ENCODE measurements at regions not wholly inside any gene's neighbourhood (a gene's known extent, or its start where the extent isn't known, plus 50 kb on each side); places are given as distances from the start of the nearest gene placed in this dataset.

DNA sequence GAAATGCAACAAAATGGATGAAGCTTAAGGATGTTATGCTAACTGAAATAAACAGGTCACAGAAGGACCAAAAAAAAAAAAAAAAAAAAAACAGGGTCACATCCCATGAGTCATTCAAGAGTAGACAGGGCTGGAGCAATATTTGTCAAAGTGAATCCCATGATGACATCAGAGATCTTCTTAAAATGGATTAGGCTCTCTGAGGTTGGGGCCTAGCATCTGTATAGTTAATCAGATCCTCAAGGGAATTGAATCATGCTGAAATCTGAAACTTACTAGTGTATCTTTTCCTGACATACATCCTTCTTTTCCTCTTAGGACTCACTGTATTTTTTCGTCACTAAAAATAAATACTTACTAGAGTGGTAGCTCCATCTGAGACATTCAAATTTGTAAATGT, 380.6 kb upstream of the NXPH2 start:
- H3K27ac ChIP-seq (ENCODE audit: extremely low read depth, low read depth, low read length) = no peak overlapping the region
- CTCF ChIA-PET = no interaction called here

GRCh38 chr2:139159177-139159576, 379.0 kb upstream of the NXPH2 start:
- no peaks in the 10 kb centered on the region for H3K4me1 ChIP-seq (ENCODE audit: control insufficient read depth, insufficient read depth, low read length)
- H3K9me3 ChIP-seq (ENCODE audit: control insufficient read depth, insufficient read depth, low read depth, low read length) = no peaks in the 10 kb centered on the region
- no peak overlapping the region for H3K27ac ChIP-seq (ENCODE audit: extremely low read depth, low read depth, low read length)
- CTCF ChIA-PET = interaction anchor here (1.2 kb wide), 1 partner anchor 26 kb away, joined by 3 read pairs; no protein-coding TSS in a partner anchor
- H3K36me3 ChIP-seq (ENCODE audit: control insufficient read depth in 2 of 2, insufficient read depth in 1 of 2, low read length in 2 of 2) = no peaks in the 10 kb centered on the region
- H3K4me3 ChIP-seq (ENCODE audit: low read depth, low read length) = no peak overlapping the region
- POLR2A ChIA-PET = no interaction called here
- no peak for TF ChIP-seq PATZ1 (tag by site-specific recombination; IDR thresholded peaks at IDR 0.05)
- no peak for TF ChIP-seq ZNF701 (tag by site-specific recombination; IDR thresholded peaks at IDR 0.05)
- no peak for TF ChIP-seq OSR2 (tag by site-specific recombination; IDR thresholded peaks at IDR 0.05)
- no peak for TF ChIP-seq ZNF514 (tag by site-specific recombination; IDR thresholded peaks at IDR 0.05)
- no peak for TF ChIP-seq PRDM10 (tag by site-specific recombination; IDR thresholded peaks at IDR 0.05)
- TF ChIP-seq ZNF529 (tag by site-specific recombination; IDR thresholded peaks at IDR 0.05; ENCODE audit: insufficient replicate concordance) = no peak
- TF ChIP-seq, protein P1, sequence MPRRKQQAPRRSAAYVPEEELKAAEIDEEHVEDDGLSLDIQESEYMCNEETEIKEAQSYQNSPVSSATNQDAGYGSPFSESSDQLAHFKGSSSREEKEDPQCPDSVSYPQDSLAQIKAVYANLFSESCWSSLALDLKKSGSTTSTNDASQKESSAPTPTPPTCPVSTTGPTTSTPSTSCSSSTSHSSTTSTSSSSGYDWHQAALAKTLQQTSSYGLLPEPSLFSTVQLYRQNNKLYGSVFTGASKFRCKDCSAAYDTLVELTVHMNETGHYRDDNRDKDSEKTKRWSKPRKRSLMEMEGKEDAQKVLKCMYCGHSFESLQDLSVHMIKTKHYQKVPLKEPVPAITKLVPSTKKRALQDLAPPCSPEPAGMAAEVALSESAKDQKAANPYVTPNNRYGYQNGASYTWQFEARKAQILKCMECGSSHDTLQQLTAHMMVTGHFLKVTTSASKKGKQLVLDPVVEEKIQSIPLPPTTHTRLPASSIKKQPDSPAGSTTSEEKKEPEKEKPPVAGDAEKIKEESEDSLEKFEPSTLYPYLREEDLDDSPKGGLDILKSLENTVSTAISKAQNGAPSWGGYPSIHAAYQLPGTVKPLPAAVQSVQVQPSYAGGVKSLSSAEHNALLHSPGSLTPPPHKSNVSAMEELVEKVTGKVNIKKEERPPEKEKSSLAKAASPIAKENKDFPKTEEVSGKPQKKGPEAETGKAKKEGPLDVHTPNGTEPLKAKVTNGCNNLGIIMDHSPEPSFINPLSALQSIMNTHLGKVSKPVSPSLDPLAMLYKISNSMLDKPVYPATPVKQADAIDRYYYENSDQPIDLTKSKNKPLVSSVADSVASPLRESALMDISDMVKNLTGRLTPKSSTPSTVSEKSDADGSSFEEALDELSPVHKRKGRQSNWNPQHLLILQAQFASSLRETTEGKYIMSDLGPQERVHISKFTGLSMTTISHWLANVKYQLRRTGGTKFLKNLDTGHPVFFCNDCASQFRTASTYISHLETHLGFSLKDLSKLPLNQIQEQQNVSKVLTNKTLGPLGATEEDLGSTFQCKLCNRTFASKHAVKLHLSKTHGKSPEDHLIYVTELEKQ (tag by site-specific recombination; IDR thresholded peaks at IDR 0.05; ENCODE audit: borderline replicate concordance) = no peak
- TF ChIP-seq ZNF544 (tag by site-specific recombination; IDR thresholded peaks at IDR 0.05) = no peak
- TF ChIP-seq, protein P2, sequence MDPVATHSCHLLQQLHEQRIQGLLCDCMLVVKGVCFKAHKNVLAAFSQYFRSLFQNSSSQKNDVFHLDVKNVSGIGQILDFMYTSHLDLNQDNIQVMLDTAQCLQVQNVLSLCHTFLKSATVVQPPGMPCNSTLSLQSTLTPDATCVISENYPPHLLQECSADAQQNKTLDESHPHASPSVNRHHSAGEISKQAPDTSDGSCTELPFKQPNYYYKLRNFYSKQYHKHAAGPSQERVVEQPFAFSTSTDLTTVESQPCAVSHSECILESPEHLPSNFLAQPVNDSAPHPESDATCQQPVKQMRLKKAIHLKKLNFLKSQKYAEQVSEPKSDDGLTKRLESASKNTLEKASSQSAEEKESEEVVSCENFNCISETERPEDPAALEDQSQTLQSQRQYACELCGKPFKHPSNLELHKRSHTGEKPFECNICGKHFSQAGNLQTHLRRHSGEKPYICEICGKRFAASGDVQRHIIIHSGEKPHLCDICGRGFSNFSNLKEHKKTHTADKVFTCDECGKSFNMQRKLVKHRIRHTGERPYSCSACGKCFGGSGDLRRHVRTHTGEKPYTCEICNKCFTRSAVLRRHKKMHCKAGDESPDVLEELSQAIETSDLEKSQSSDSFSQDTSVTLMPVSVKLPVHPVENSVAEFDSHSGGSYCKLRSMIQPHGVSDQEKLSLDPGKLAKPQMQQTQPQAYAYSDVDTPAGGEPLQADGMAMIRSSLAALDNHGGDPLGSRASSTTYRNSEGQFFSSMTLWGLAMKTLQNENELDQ (tag by site-specific recombination; IDR thresholded peaks at IDR 0.05; ENCODE audit: low read depth) = no peak
- no peak for TF ChIP-seq ZFHX2 (tag by site-specific recombination; conservative IDR thresholded peaks at IDR 0.05)
- no peak for TF ChIP-seq ZNF433 (tag by site-specific recombination; IDR thresholded peaks at IDR 0.05; ENCODE audit: low read depth)
- TF ChIP-seq ZNF146 (tag by site-specific recombination; IDR thresholded peaks at IDR 0.05) = no peak
- no peak for TF ChIP-seq ZNF48 (tag by site-specific recombination; IDR thresholded peaks at IDR 0.05)
- TF ChIP-seq, protein P3, sequence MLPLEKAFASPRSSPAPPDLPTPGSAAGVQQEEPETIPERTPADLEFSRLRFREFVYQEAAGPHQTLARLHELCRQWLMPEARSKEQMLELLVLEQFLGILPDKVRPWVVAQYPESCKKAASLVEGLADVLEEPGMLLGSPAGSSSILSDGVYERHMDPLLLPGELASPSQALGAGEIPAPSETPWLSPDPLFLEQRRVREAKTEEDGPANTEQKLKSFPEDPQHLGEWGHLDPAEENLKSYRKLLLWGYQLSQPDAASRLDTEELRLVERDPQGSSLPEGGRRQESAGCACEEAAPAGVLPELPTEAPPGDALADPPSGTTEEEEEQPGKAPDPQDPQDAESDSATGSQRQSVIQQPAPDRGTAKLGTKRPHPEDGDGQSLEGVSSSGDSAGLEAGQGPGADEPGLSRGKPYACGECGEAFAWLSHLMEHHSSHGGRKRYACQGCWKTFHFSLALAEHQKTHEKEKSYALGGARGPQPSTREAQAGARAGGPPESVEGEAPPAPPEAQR (tag by site-specific recombination; IDR thresholded peaks at IDR 0.05) = no peak
- no peak for TF ChIP-seq ZNF768 (tag by site-specific recombination; IDR thresholded peaks at IDR 0.05)
- no peak for TF ChIP-seq ZNF626 (tag by site-specific recombination; IDR thresholded peaks at IDR 0.05)

More for the DNA sequence above, 380.6 kb upstream of the NXPH2 start:
- TF ChIP-seq ZNF19 (tag by site-specific recombination; IDR thresholded peaks at IDR 0.05; ENCODE audit: low read depth) (no peak), ZBTB21 (tag by site-specific recombination; IDR thresholded peaks at IDR 0.05) (no peak), WT1 (tag by site-specific recombination; IDR thresholded peaks at IDR 0.05) (no peak), ZBTB26 (tag by site-specific recombination; optimal IDR thresholded peaks at IDR 0.05) (no peak)
- Histone ChIP-seq H3K4me1 (ENCODE audit: control insufficient read depth, insufficient read depth, low read length) (no peaks in the 10 kb centered on the region), H3K9me3 (ENCODE audit: control insufficient read depth, insufficient read depth, low read depth, low read length) (no peaks in the 10 kb centered on the region), H3K36me3 (ENCODE audit: control insufficient read depth in 2 of 2, insufficient read depth in 1 of 2, low read length in 2 of 2) (no peaks in the 10 kb centered on the region), H3K4me3 (ENCODE audit: low read depth, low read length) (no peak overlapping the region)
- POLR2A ChIA-PET = no interaction called here
